ENCODE measurements at regions not wholly inside any gene's neighbourhood (a gene's known extent, or its start where the extent isn't known, plus 50 kb on each side); places are given as distances from the start of the nearest gene placed in this dataset.

- Histone ChIP-seq H3K36me3 (ENCODE audit: control insufficient read depth in 2 of 2, insufficient read depth in 1 of 2, low read length in 2 of 2) (no peaks in the 10 kb centered on the region), H3K27ac (ENCODE audit: extremely low read depth, low read depth, low read length) (no peak overlapping the region), H3K4me3 (ENCODE audit: low read depth, low read length) (no peak overlapping the region), H3K9me3 (ENCODE audit: control insufficient read depth, insufficient read depth, low read depth, low read length) (no peaks in the 10 kb centered on the region), H3K4me1 (ENCODE audit: control insufficient read depth, insufficient read depth, low read length) (no peaks in the 10 kb centered on the region)
- TF ChIP-seq ZNF654 (tag by site-specific recombination; IDR thresholded peaks at IDR 0.05; ENCODE audit: low read depth) = no peak
- no peak for TF ChIP-seq ZNF549 (tag by site-specific recombination; IDR thresholded peaks at IDR 0.05)
- TF ChIP-seq MYNN (tag by site-specific recombination; IDR thresholded peaks at IDR 0.05; ENCODE audit: borderline replicate concordance) = no peak
- TF ChIP-seq ZNF777 (tag by site-specific recombination; IDR thresholded peaks at IDR 0.05; ENCODE audit: borderline replicate concordance) = no peak
- no peak for TF ChIP-seq ZNF324 (tag by site-specific recombination; IDR thresholded peaks at IDR 0.05)
- no peak for TF ChIP-seq ZFP3 (tag by site-specific recombination; IDR thresholded peaks at IDR 0.05; ENCODE audit: low read depth)
- TF ChIP-seq SP3 (tag by site-specific recombination; IDR thresholded peaks at IDR 0.05) = no peak
- no peak for TF ChIP-seq ZNF362 (tag by site-specific recombination; IDR thresholded peaks at IDR 0.05)
- TF ChIP-seq REPIN1 (tag by site-specific recombination; IDR thresholded peaks at IDR 0.05; ENCODE audit: low read depth) = no peak
- TF ChIP-seq GLIS1 (tag by site-specific recombination; IDR thresholded peaks at IDR 0.05) = no peak
- TF ChIP-seq ZNF555 (tag by site-specific recombination; conservative IDR thresholded peaks at IDR 0.05) = no peak
- TF ChIP-seq ZNF221 (tag by site-specific recombination; IDR thresholded peaks at IDR 0.05; ENCODE audit: borderline replicate concordance) = no peak
- no peak for TF ChIP-seq ZFP69B (tag by site-specific recombination; IDR thresholded peaks at IDR 0.05)
- no peak for TF ChIP-seq ZNF175 (tag by site-specific recombination; IDR thresholded peaks at IDR 0.05)
- TF ChIP-seq ZNF843 (tag by site-specific recombination; IDR thresholded peaks at IDR 0.05) = no peak
- no peak for TF ChIP-seq ZNF501 (tag by site-specific recombination; IDR thresholded peaks at IDR 0.05)
- POLR2A ChIA-PET = no interaction called here
- CTCF ChIA-PET = interaction anchor here (0.7 kb wide), 1 partner anchor 716 kb away, joined by 3 read pairs; no protein-coding TSS in a partner anchor
Observed at GRCh38 chr2:7809640-7810039, 872.2 kb upstream of the ID2 start.

- ChIA-PET POLR2A (no interaction called here), CTCF (no interaction called here)
- Histone ChIP-seq H3K4me1 (ENCODE audit: control insufficient read depth, insufficient read depth, low read length) (no peaks in the 10 kb centered on the region), H3K27ac (ENCODE audit: extremely low read depth, low read depth, low read length) (no peak overlapping the region), H3K9me3 (ENCODE audit: control insufficient read depth, insufficient read depth, low read depth, low read length) (no peaks in the 10 kb centered on the region), H3K36me3 (ENCODE audit: control insufficient read depth in 2 of 2, insufficient read depth in 1 of 2, low read length in 2 of 2) (no peaks in the 10 kb centered on the region), H3K4me3 (ENCODE audit: low read depth, low read length) (no peak overlapping the region)
- TF ChIP-seq ZNF549 (tag by site-specific recombination; IDR thresholded peaks at IDR 0.05) = no peak
- TF ChIP-seq ZFP37 (tag by site-specific recombination; IDR thresholded peaks at IDR 0.05) = no peak
- no peak for TF ChIP-seq BCL6B (tag by site-specific recombination; IDR thresholded peaks at IDR 0.05)
- no peak for TF ChIP-seq ZNF529 (tag by site-specific recombination; IDR thresholded peaks at IDR 0.05; ENCODE audit: insufficient replicate concordance)
- TF ChIP-seq SP3 (tag by site-specific recombination; IDR thresholded peaks at IDR 0.05) = no peak
- TF ChIP-seq ZNF157 (tag by site-specific recombination; IDR thresholded peaks at IDR 0.05) = no peak
- TF ChIP-seq REPIN1 (tag by site-specific recombination; IDR thresholded peaks at IDR 0.05; ENCODE audit: low read depth) = no peak
- TF ChIP-seq ZNF121 (tag by site-specific recombination; IDR thresholded peaks at IDR 0.05) = no peak
- no peak for TF ChIP-seq ZBTB49 (tag by site-specific recombination; IDR thresholded peaks at IDR 0.05; ENCODE audit: low read depth)
- TF ChIP-seq ZNF324 (tag by site-specific recombination; IDR thresholded peaks at IDR 0.05) = no peak
- no peak for TF ChIP-seq YY1 (tag by site-specific recombination; IDR thresholded peaks at IDR 0.05)
- TF ChIP-seq ZNF660 (tag by site-specific recombination; IDR thresholded peaks at IDR 0.05) = no peak
- no peak for TF ChIP-seq ZNF221 (tag by site-specific recombination; IDR thresholded peaks at IDR 0.05; ENCODE audit: borderline replicate concordance)
- TF ChIP-seq KLF10 (tag by site-specific recombination; IDR thresholded peaks at IDR 0.05) = no peak
- TF ChIP-seq RBAK (tag by site-specific recombination; IDR thresholded peaks at IDR 0.05) = no peak
- TF ChIP-seq ZNF518A (tag by site-specific recombination; conservative IDR thresholded peaks at IDR 0.05; ENCODE audit: low read depth) = no peak
Observed at GRCh38 chr2:7811073-7811472, 870.8 kb upstream of the ID2 start.
